GM12874 (cell line): ENCODE measurements at regions not wholly inside any gene's neighbourhood (a gene's known extent, or its start where the extent isn't known, plus 50 kb on each side); places are given as distances from the start of the nearest gene placed in this dataset.

Experiments
- TF ChIP-seq, protein P1 (sequence below): IDR thresholded peaks from 2 replicates; pipeline ENCODE4 v1.5.1; 2011; ENCODE audit warnings: low read depth, mild to moderate bottlenecking, control low read depth, low read length, moderate library complexity; ENCODE audit not compliant: insufficient read depth

DNA sequence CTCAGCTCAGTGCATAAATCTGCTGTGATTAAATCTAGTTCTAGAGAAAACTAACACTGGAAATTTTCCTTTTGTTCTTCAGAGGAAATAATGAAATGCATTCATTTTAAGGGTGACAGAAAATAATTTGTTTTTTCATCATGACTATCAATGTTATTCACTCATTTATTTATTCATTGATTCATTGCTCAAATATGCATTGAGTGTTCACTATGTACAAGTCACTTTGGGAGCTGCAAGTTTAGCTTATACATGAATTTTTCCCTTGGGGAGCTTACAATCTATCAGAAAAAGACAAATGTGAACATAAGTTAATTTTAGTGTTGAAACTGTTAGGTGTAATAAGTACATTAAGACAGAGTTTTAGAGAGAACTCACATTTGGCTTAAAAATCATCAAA, 897.8 kb downstream of the CENPC start:
- TF ChIP-seq, protein P1, sequence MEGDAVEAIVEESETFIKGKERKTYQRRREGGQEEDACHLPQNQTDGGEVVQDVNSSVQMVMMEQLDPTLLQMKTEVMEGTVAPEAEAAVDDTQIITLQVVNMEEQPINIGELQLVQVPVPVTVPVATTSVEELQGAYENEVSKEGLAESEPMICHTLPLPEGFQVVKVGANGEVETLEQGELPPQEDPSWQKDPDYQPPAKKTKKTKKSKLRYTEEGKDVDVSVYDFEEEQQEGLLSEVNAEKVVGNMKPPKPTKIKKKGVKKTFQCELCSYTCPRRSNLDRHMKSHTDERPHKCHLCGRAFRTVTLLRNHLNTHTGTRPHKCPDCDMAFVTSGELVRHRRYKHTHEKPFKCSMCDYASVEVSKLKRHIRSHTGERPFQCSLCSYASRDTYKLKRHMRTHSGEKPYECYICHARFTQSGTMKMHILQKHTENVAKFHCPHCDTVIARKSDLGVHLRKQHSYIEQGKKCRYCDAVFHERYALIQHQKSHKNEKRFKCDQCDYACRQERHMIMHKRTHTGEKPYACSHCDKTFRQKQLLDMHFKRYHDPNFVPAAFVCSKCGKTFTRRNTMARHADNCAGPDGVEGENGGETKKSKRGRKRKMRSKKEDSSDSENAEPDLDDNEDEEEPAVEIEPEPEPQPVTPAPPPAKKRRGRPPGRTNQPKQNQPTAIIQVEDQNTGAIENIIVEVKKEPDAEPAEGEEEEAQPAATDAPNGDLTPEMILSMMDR: no peak

DNA sequence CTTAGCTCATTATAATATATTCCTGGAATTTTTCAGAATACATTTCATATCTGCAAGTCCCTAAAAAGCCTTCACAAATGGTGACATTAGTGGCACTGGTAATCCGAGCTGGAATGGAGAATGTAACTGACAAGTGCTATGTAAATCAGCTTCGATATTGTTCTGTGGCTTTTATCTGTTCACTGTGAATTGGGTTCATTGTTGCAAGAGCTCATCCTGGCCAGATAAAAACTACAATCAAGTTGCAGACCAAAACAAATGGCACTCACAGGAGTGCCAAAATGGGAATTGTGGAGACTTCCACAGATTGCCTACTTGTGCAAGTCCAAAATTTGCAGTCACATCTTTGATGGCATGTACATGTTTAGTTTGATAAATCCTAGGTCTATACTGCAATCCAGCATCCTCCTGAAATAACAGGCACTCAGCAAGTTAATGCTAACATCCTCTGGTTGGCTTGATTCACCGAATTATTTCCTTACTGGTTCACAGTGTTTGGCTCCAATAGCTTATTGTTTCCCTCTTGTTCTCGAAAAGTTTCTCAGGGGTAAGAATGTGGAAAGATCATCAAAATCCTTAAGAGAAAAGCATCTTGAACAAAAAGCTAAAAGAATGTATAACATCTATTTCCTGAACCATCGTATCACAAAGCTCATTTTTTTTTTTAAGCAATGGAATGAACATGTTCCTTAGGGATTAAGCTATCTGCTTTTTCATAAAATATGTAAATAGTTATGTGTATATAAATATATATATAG, 904.9 kb downstream of the CENPC start:
- TF ChIP-seq, protein P1: no peak

DNA sequence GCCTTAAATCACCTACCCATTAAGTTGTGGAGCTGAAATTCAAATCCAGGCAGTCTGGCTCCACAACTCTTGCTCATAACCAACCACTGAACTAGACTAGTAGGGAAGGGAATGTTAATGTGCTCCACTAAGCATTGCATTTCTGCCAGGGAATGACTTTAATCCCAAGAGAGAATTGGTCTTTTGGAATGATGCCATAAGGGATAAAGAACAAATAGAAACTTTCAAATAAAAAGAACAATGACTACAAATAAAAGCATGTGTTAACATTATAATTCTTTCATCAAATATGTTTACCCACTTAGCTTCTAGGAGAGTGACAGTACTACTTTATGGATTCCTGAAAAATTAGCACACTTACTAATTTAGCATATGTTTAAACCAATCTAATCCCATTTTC, 905.9 kb downstream of the CENPC start:
- TF ChIP-seq, protein P1: no peak

DNA sequence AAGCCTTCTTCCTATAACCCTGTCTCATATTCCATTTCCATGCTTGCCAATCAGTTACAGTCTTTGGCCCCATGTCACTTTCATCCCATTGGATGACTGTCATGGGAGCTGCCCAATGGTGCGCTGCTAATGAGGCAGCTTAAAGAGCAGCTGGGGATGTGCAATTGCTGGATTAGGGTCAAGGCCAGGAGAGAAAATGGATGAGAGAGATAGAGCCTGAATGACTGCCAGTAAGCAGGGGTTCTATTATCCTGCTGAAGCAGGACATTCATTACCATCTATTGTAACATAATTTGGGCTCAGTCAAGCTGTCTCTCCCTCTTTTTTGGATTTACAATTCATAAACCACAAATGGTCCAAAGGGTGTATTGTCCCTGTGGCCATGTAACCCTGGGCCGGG, 909.0 kb downstream of the CENPC start:
- TF ChIP-seq, protein P1: no peak

DNA sequence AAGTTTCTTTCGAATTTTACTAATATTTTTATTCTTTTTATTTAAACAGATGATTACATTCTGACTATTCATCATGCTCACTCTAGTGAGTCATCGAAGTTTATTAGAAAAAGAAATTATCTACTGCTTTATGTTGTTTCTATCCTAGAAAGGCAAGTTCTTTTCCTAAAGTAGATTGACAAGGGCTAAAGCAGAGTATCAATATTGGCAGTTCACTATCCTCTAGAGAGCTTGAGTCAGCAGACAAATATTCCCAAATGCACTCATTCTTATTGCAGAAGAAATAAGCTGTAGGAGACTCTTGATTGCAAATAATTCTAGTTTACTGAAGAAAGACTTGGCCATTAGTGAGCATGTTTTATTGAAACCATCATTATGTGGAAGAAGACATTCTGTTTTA, 911.8 kb downstream of the CENPC start:
- TF ChIP-seq, protein P1: no peak

DNA sequence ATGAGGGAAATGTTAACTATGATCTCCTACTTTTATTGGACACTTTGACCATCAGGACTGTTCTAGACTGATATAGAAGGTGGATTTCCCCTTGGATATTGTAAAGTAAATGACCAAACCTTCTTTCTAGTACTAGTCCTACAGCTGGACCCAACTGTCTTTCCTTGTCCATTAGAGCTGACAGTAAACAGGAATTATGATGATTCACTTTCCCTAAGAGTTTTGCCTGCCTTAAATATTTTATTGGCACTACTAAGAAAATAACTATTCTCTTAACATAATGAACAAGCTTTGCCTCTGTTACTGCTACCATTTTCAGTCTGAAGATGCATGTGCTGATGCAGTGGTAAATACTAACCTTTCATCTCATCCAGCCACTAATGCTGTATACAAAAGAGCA, 915.4 kb downstream of the CENPC start:
- TF ChIP-seq, protein P1: no peak

DNA sequence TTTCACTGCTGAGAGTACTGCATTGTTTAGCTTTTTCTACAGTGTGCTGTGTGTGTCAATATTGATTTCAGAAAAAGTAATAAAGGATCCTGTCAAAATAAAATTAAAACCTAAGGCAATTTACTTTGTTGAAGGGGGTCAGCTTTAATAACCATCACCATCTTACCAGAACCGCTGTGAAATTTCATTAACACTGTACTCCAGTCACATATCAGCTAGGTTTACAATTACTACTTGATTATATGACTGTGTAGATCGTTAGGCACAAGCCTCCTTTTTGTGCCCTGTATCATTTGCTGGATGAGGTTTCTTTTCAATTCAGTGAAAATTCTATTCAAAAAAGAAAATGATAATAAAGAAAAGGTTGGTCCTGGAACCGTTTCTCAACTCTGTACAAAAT, 917.2 kb downstream of the CENPC start:
- TF ChIP-seq, protein P1: no peak
